Lung (tissue), 11 donors: ENCODE measurements at regions not wholly inside any gene's neighbourhood (a gene's known extent, or its start where the extent isn't known, plus 50 kb on each side); places are given as distances from the start of the nearest gene placed in this dataset.
A peak's percentile ranks its signal among the peaks of the same experiment; 100 is the strongest.

Experiments used
- ATAC-seq: fragments of 200-7000 bp; cut with Tn5 transposase; one replicate; pipeline ENCODE4 v1.9.1; 2020; ENCODE audit warnings: moderate number of reproducible peaks; ENCODE audit not compliant: insufficient read depth, low FRiP score
- DNase-seq, 3 donors: peaks; one replicate each; pipeline ENCODE4 v3.0.0-alpha.2; 2013 to 2017
- H3K27ac ChIP-seq, 2 donors: one replicate each; pipeline ENCODE4 v1.5.1; 2013; ENCODE audit warnings: mild to moderate bottlenecking in 2 of 2, moderate library complexity in 2 of 2, control low read depth in 1 of 2, inconsistent platforms in 1 of 2, low read depth in 1 of 2, low read length in 1 of 2
- H3K27me3 ChIP-seq, 3 donors: one replicate each; pipeline ENCODE4 v1.5.1; 2013; ENCODE audit warnings: low read length in 2 of 3; ENCODE audit not compliant: control insufficient read depth in 3 of 3, insufficient read depth in 3 of 3
- H3K36me3 ChIP-seq, 4 donors: one replicate each; pipeline ENCODE4 v1.5.1; 2013; ENCODE audit warnings: low read length in 4 of 4, mild to moderate bottlenecking in 1 of 4, moderate library complexity in 1 of 4; ENCODE audit not compliant: control insufficient read depth in 4 of 4, insufficient read depth in 4 of 4
- H3K4me1 ChIP-seq, 5 donors: one replicate each; pipeline ENCODE4 v1.5.1; 2013; ENCODE audit warnings: low read length in 5 of 5, mild to moderate bottlenecking in 2 of 5, moderate library complexity in 1 of 5; ENCODE audit not compliant: control insufficient read depth in 5 of 5, insufficient read depth in 5 of 5
- H3K4me3 ChIP-seq: one replicate; pipeline ENCODE4 v1.5.1; 2013; ENCODE audit warnings: mild to moderate bottlenecking, control low read depth, moderate library complexity
- H3K9ac ChIP-seq, 2 donors: one replicate each; pipeline ENCODE4 v1.5.1; 2013; ENCODE audit warnings: low read length in 2 of 2, control low read depth in 1 of 2; ENCODE audit not compliant: insufficient read depth in 1 of 2
- H3K9me3 ChIP-seq, 4 donors: one replicate each; pipeline ENCODE4 v1.5.1; 2013; ENCODE audit warnings: low read length in 3 of 4, mild to moderate bottlenecking in 1 of 4, moderate library complexity in 1 of 4; ENCODE audit not compliant: control insufficient read depth in 4 of 4, insufficient read depth in 3 of 4
- WGBS, 2 donors: extraction: QIAGEN DNeasy Blood & Tissue Kit; methylation state at CpG; one replicate each; pipeline ENCODE4 v1.1.7; 2013; 5-methylcytosine and 5-hydroxymethylcytosine counted together
- TF ChIP-seq, protein P1 (sequence below): IDR thresholded peaks from 2 replicates; pipeline ENCODE4 v1.5.1; 2012; ENCODE audit warnings: mild to moderate bottlenecking; ENCODE audit errors: control extremely low read depth, extremely low read depth
- donor health status: control.
- donor health status: control.
- donor health status: Bipolar disorder and iron deficiency.
- donor health status: healthy.
- donor health status: DM: yes; HTN: yes; CAD: no.

DNA sequence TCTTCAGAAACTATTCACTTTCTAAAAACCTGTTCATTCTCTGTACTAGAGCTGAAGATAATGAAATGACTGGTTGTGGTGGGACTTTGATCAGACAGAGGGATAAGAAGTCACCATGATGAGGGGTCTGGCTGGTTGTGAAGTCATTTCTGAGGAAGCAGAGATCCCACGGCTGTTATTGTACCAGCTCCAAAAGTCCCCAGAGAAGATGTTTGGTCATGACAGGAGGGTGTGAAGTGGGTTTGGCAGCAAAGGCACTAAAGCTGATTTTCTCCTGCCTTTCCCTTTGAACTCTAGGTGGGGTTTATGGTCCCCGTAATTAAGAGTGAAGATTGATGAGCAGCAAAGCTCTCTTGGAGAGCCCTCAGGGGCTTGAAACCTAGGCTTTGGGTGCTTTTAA is 103.1 kb upstream of the CACHD1 start:
- H3K27ac ChIP-seq: no peak overlapping the region
- no peaks in the 10 kb centered on the region for H3K27me3 ChIP-seq
- H3K4me3 ChIP-seq: no peak overlapping the region
- no peak overlapping the region for H3K9ac ChIP-seq
- DNase-seq (no peak), ATAC-seq (no peak)
- H3K4me1 ChIP-seq: peaks cover 0 to 4% (median 0%) of the 10 kb centered on the region in 5 donors
- H3K36me3 ChIP-seq: no peaks in the 10 kb centered on the region
- TF ChIP-seq, protein P1, sequence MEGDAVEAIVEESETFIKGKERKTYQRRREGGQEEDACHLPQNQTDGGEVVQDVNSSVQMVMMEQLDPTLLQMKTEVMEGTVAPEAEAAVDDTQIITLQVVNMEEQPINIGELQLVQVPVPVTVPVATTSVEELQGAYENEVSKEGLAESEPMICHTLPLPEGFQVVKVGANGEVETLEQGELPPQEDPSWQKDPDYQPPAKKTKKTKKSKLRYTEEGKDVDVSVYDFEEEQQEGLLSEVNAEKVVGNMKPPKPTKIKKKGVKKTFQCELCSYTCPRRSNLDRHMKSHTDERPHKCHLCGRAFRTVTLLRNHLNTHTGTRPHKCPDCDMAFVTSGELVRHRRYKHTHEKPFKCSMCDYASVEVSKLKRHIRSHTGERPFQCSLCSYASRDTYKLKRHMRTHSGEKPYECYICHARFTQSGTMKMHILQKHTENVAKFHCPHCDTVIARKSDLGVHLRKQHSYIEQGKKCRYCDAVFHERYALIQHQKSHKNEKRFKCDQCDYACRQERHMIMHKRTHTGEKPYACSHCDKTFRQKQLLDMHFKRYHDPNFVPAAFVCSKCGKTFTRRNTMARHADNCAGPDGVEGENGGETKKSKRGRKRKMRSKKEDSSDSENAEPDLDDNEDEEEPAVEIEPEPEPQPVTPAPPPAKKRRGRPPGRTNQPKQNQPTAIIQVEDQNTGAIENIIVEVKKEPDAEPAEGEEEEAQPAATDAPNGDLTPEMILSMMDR: no peak
- 89 to 96% methylated on average over 2 of the region's 2 CpGs for WGBS, 2 donors
- H3K9me3 ChIP-seq: no peaks in the 10 kb centered on the region

DNA sequence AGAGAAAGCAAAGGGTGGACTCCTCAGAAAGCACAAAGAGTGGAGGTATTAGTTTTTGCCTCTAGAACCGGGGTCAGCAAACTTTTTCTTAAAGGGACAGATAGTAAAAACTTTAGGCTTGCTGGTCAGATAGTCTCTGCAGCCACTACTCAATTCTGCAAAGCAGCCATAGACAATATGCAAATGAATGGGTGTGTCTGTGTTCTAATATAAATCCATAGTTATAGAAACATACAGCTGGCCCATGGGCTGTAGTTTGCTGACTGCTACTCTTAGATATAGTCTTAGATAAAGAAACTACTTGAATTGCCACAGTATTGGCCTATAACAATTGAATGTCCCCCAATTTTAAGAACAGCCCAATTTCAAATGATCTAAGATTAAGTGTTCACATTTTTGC is 101.6 kb upstream of the CACHD1 start:
- DNase-seq: no peak
- no peaks in the 10 kb centered on the region for H3K9me3 ChIP-seq
- no peak overlapping the region for H3K27ac ChIP-seq
- 77 to 83% methylated on average over 1 of the region's 1 CpG for WGBS, 2 donors
- TF ChIP-seq, protein P1: no peak
- no peak overlapping the region for H3K4me3 ChIP-seq
- H3K4me1 ChIP-seq: peaks cover 0 to 4% (median 0%) of the 10 kb centered on the region in 5 donors
- no peak overlapping the region for H3K9ac ChIP-seq
- no peaks in the 10 kb centered on the region for H3K36me3 ChIP-seq
- no peak for ATAC-seq
- no peaks in the 10 kb centered on the region for H3K27me3 ChIP-seq

DNA sequence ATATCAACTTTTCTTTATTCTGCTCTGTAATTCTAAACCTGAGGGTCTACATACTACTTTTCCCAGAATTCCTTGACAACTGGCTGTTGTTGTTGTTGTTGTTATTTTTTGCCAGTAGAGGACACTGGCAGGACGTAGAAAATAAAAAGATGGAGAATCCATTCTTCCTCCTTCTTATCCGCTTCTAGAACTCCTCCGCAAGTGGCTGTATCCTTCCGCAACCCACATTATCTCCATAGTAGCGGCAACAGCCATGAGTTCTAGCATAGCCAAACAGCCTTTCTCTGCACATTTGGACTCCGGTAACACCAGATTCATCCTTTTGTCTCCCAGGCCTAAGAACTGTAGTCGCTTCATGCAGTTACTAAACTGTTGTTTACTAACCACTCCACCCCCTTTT is 91.1 kb upstream of the CACHD1 start:
- no peak overlapping the region for H3K4me3 ChIP-seq
- H3K4me1 ChIP-seq: no peaks in the 10 kb centered on the region
- no peak overlapping the region for H3K9ac ChIP-seq
- H3K27me3 ChIP-seq: no peaks in the 10 kb centered on the region
- H3K27ac ChIP-seq: no peak overlapping the region
- no peaks in the 10 kb centered on the region for H3K36me3 ChIP-seq
- TF ChIP-seq, protein P1: no peak
- no peak for ATAC-seq
- H3K9me3 ChIP-seq: no peaks in the 10 kb centered on the region
- WGBS, 2 donors: 91 to 96% methylated on average over 7 of the region's 7 CpGs
- peak in 2 of 3 donors; percentile 10 for DNase-seq
